ENCODE measurements at regions not wholly inside any gene's neighbourhood (a gene's known extent, or its start where the extent isn't known, plus 50 kb on each side); places are given as distances from the start of the nearest gene placed in this dataset.
"Not testable (repeated sequence)": the region's sequence is repeated elsewhere in the genome, so short reads cannot be mapped to it uniquely, and the experiment has no call there.

- H3K27me3 ChIP-seq = no peaks in the 10 kb centered on the region
- no peaks in the 10 kb centered on the region for H3K9me3 ChIP-seq
Observed at GRCh38 chr3:162704799-162705385, 1208.3 kb downstream of the OTOL1 start.

GRCh38 chr3:162708394-162708793 is 1211.8 kb downstream of the OTOL1 start:
- H3K36me3 ChIP-seq; DNase-seq; intact Hi-C loops (cut with DNase I; ENCODE audit: low total_unique reads); H3K4me1 ChIP-seq; H3K27me3 ChIP-seq; H3K4me3 ChIP-seq; H3K9me3 ChIP-seq; H3K27ac ChIP-seq: not testable (repeated sequence)

More at GRCh38 chr3:162704799-162705385, 1208.3 kb downstream of the OTOL1 start:
- no peaks in the 10 kb centered on the region for H3K36me3 ChIP-seq
- no peak for DNase-seq
- no peak overlapping the region for H3K27ac ChIP-seq
- TF ChIP-seq CTCF (IDR thresholded peaks at IDR 0.05) = no peak
- intact Hi-C loops (cut with DNase I; ENCODE audit: low total_unique reads) = no loop called here
- no peak overlapping the region for H3K4me3 ChIP-seq
- no peaks in the 10 kb centered on the region for H3K4me1 ChIP-seq

GRCh38 chr3:162708942-162709706 is 1212.5 kb downstream of the OTOL1 start:
- DNase-seq; intact Hi-C loops (cut with DNase I; ENCODE audit: low total_unique reads); H3K27me3 ChIP-seq; H3K36me3 ChIP-seq; H3K4me1 ChIP-seq; H3K4me3 ChIP-seq; H3K9me3 ChIP-seq; H3K27ac ChIP-seq: not testable (repeated sequence)

- Histone ChIP-seq H3K27ac (no peak overlapping the region), H3K4me1 (no peaks in the 10 kb centered on the region), H3K9me3 (no peaks in the 10 kb centered on the region), H3K4me3 (no peak overlapping the region), H3K27me3 (no peaks in the 10 kb centered on the region), H3K36me3 (no peaks in the 10 kb centered on the region)
- no peak for DNase-seq
- intact Hi-C loops (cut with DNase I; ENCODE audit: low total_unique reads) = no loop called here
- TF ChIP-seq CTCF (IDR thresholded peaks at IDR 0.05) = no peak
Observed at GRCh38 chr3:162710332-162711112, 1213.9 kb downstream of the OTOL1 start.

- H3K4me3 ChIP-seq; DNase-seq; intact Hi-C loops (cut with DNase I; ENCODE audit: low total_unique reads): not testable (repeated sequence)
Observed at GRCh38 chr3:162717074-162717473, 1220.5 kb downstream of the OTOL1 start.

GRCh38 chr3:162718697-162719096 is 1222.1 kb downstream of the OTOL1 start:
- no peaks in the 10 kb centered on the region for H3K36me3 ChIP-seq
- H3K27me3 ChIP-seq = no peaks in the 10 kb centered on the region
- no peaks in the 10 kb centered on the region for H3K9me3 ChIP-seq
- H3K4me3 ChIP-seq = no peak overlapping the region
- no peak for TF ChIP-seq CTCF (IDR thresholded peaks at IDR 0.05)
- DNase-seq = no peak
- peaks cover 0 to 8% (median 0%) of the 10 kb centered on the region in 4 donors for H3K4me1 ChIP-seq
- H3K27ac ChIP-seq = no peak overlapping the region
- intact Hi-C loops (cut with DNase I; ENCODE audit: low total_unique reads) = no loop called here

More at GRCh38 chr3:162717074-162717473, 1220.5 kb downstream of the OTOL1 start:
- H3K27me3 ChIP-seq, H3K27ac ChIP-seq, H3K9me3 ChIP-seq, H3K36me3 ChIP-seq, H3K4me1 ChIP-seq: not testable (repeated sequence)

Data from tibial artery (tissue), 4 donors.